Tibial nerve (tissue), 4 donors: ENCODE measurements at regions not wholly inside any gene's neighbourhood (a gene's known extent, or its start where the extent isn't known, plus 50 kb on each side); places are given as distances from the start of the nearest gene placed in this dataset.

Experiments used
- DNase-seq, 2 donors: peaks; one replicate each; pipeline ENCODE4 v3.0.0-alpha.2; 2019; ENCODE audit warnings: low spot score in 2 of 2
- H3K27ac ChIP-seq, 4 donors: fragments of 200-600 bp; sonication (generic) in 3 of 4; one replicate each; pipeline ENCODE4 v1.5.1; 2017 to 2019; ENCODE audit warnings: mild to moderate bottlenecking in 1 of 4
- H3K27me3 ChIP-seq, 2 donors: fragments of 200-600 bp; sonication (generic) in 1 of 2; one replicate each; pipeline versions ENCODE4 v1.5.1 to v1.6.0; 2017 to 2019
- H3K36me3 ChIP-seq, 3 donors: fragments of 200-600 bp; sonication (generic); one replicate each; pipeline ENCODE4 v1.5.1; 2018 to 2019
- H3K4me1 ChIP-seq, 4 donors: fragments of 200-600 bp; sonication (generic) in 3 of 4; one replicate each; pipeline ENCODE4 v1.5.1; 2017 to 2019
- H3K4me3 ChIP-seq, 4 donors: fragments of 200-600 bp; sonication (generic) in 3 of 4; one replicate each; pipeline ENCODE4 v1.5.1; 2017 to 2019; ENCODE audit warnings: mild to moderate bottlenecking in 1 of 4, moderate library complexity in 1 of 4
- H3K9me3 ChIP-seq, 4 donors: fragments of 200-600 bp; sonication (generic) in 3 of 4; one replicate each; pipeline ENCODE4 v1.5.1; 2017 to 2019
- CTCF ChIP-seq, 5 experiments: fragments of 200-600 bp in 3 of 5; fragments of 450-650 bp in 2 of 5; sonication (generic) in 3 of 5; IDR thresholded peaks; one replicate each; pipeline ENCODE4 v1.5.1; 2016 to 2019; ENCODE audit warnings: antibody characterized with exemption in 5 of 5, mild to moderate bottlenecking in 3 of 5, moderate library complexity in 2 of 5
- EP300 ChIP-seq, 2 donors: sonication (generic); formaldehyde crosslinking; IDR thresholded peaks; one replicate each; pipeline ENCODE4 v1.6.1; 2017; ENCODE audit warnings: antibody characterized with exemption in 2 of 2, mild to moderate bottlenecking in 1 of 2
- POLR2A ChIP-seq, 2 donors: fragments of 450-650 bp; IDR thresholded peaks; one replicate each; pipeline ENCODE4 v1.6.1; 2017; ENCODE audit warnings: antibody characterized with exemption in 2 of 2, mild to moderate bottlenecking in 2 of 2, moderate library complexity in 2 of 2
- WGBS, 2 donors: methylation state at CpG; one replicate each; pipeline ENCODE4 v1.1.5; 2018; 5-methylcytosine and 5-hydroxymethylcytosine counted together

GRCh38 chr16:35747658-35748455 is 2288.4 kb downstream of the TP53TG3F start:
- WGBS, 2 donors, result 86 to 92% methylated on average over 17 of the region's 17 CpGs
- DNase-seq, result no peak
- Histone ChIP-seq H3K4me1 (no peaks in the 10 kb centered on the region), H3K4me3 (no peak overlapping the region), H3K9me3 (peaks cover 0 to 76% (median 0%) of the 10 kb centered on the region in 4 donors), H3K36me3 (no peaks in the 10 kb centered on the region), H3K27ac (no peak overlapping the region), H3K27me3 (no peaks in the 10 kb centered on the region)
- TF ChIP-seq CTCF (IDR thresholded peaks at IDR 0.05), result no peak
- no peak for TF ChIP-seq POLR2A (IDR thresholded peaks at IDR 0.05)
- no peak for TF ChIP-seq EP300 (IDR thresholded peaks at IDR 0.05)

- Histone ChIP-seq H3K4me3 (no peak overlapping the region), H3K4me1 (no peaks in the 10 kb centered on the region), H3K27ac (no peak overlapping the region), H3K9me3 (peaks cover 0 to 80% (median 0%) of the 10 kb centered on the region in 4 donors), H3K36me3 (no peaks in the 10 kb centered on the region), H3K27me3 (no peaks in the 10 kb centered on the region)
- no peak for TF ChIP-seq EP300 (IDR thresholded peaks at IDR 0.05)
- no peak for TF ChIP-seq CTCF (IDR thresholded peaks at IDR 0.05)
- TF ChIP-seq POLR2A (IDR thresholded peaks at IDR 0.05), result no peak
- 87 to 90% methylated on average over 24 of the region's 24 CpGs for WGBS, 2 donors
- no peak for DNase-seq
Observed at GRCh38 chr16:35748621-35749252, 2289.3 kb downstream of the TP53TG3F start.

- no peaks in the 10 kb centered on the region for H3K4me1 ChIP-seq
- 89 to 92% methylated on average over 43 of the region's 43 CpGs for WGBS, 2 donors
- no peak for TF ChIP-seq POLR2A (IDR thresholded peaks at IDR 0.05)
- TF ChIP-seq CTCF (IDR thresholded peaks at IDR 0.05), result no peak
- no peak for TF ChIP-seq EP300 (IDR thresholded peaks at IDR 0.05)
- no peak for DNase-seq
- H3K36me3 ChIP-seq, result no peaks in the 10 kb centered on the region
- H3K4me3 ChIP-seq, result no peak overlapping the region
- H3K9me3 ChIP-seq, result peaks cover 0 to 88% (median 0%) of the 10 kb centered on the region in 4 donors
- H3K27ac ChIP-seq, result no peak overlapping the region
- no peaks in the 10 kb centered on the region for H3K27me3 ChIP-seq
Observed at GRCh38 chr16:35749253-35750141, 2290.1 kb downstream of the TP53TG3F start.

- Histone ChIP-seq H3K4me1 (no peaks in the 10 kb centered on the region), H3K9me3 (peaks cover 0 to 91% (median 0%) of the 10 kb centered on the region in 4 donors), H3K27ac (no peak overlapping the region), H3K4me3 (no peak overlapping the region), H3K36me3 (no peaks in the 10 kb centered on the region), H3K27me3 (no peaks in the 10 kb centered on the region)
- WGBS, 2 donors, result 79 to 83% methylated on average over 9 of the region's 9 CpGs
- TF ChIP-seq EP300 (IDR thresholded peaks at IDR 0.05) (no peak), CTCF (IDR thresholded peaks at IDR 0.05) (no peak), POLR2A (IDR thresholded peaks at IDR 0.05) (no peak)
- no peak for DNase-seq
Observed at GRCh38 chr16:35750157-35750689, 2290.8 kb downstream of the TP53TG3F start.
